ENCODE measurements at regions not wholly inside any gene's neighbourhood (a gene's known extent, or its start where the extent isn't known, plus 50 kb on each side); places are given as distances from the start of the nearest gene placed in this dataset.

GRCh38 chr12:105878964-105879363 is 259.8 kb downstream of the NUAK1 start:
- no peak for TF ChIP-seq POLR2A (IDR thresholded peaks at IDR 0.05; ENCODE audit: low read depth)
- TF ChIP-seq, protein P1, sequence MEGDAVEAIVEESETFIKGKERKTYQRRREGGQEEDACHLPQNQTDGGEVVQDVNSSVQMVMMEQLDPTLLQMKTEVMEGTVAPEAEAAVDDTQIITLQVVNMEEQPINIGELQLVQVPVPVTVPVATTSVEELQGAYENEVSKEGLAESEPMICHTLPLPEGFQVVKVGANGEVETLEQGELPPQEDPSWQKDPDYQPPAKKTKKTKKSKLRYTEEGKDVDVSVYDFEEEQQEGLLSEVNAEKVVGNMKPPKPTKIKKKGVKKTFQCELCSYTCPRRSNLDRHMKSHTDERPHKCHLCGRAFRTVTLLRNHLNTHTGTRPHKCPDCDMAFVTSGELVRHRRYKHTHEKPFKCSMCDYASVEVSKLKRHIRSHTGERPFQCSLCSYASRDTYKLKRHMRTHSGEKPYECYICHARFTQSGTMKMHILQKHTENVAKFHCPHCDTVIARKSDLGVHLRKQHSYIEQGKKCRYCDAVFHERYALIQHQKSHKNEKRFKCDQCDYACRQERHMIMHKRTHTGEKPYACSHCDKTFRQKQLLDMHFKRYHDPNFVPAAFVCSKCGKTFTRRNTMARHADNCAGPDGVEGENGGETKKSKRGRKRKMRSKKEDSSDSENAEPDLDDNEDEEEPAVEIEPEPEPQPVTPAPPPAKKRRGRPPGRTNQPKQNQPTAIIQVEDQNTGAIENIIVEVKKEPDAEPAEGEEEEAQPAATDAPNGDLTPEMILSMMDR (IDR thresholded peaks at IDR 0.05), result no peak
- no peak for TF ChIP-seq EP300 (IDR thresholded peaks at IDR 0.05)
- no peak for TF ChIP-seq POLR2AphosphoS5 (IDR thresholded peaks at IDR 0.05)

All from esophagus muscularis mucosa (tissue), 4 donors.